ENCODE measurements at regions not wholly inside any gene's neighbourhood (a gene's known extent, or its start where the extent isn't known, plus 50 kb on each side); places are given as distances from the start of the nearest gene placed in this dataset.

DNA sequence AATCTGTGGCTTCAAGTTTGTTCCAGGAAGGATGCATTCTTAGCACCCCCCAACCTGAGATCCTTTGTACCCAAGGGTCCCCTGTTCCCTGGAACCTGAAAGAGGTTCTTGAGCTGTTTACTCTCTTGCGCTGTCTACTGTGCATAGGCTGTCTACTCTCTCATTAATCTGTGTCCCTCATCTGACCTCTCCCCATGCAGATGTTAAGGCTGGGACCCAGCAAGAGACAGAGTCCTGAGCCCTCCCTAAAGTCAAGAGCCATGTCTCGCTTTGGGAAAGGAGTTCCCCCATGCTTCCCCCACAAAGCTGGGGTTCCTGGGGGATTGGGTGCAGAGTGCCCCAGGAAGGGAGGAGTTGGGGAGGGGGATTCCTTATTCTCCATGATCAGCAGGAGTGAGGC, 312.9 kb downstream of the CYP26B1 start:
- RAD21 ChIA-PET (ENCODE audit: unreplicated experiment): no interaction called here
- 55% methylated on average over 2 of the region's 2 CpGs for WGBS (ENCODE audit: insufficient coverage, insufficient replicate concordance, low lambda C conversion rate, missing lambda C conversion rate)
- peaks cover 0 to 1% of the 10 kb centered on the region in 2 experiments; a peak in 1 of 4 replicates for H3K27me3 ChIP-seq (replicated peaks in 1 of 2; ENCODE audit: control insufficient read depth in 2 of 2, insufficient read depth in 2 of 2, low read length in 1 of 2)
- TF ChIP-seq, protein P1, sequence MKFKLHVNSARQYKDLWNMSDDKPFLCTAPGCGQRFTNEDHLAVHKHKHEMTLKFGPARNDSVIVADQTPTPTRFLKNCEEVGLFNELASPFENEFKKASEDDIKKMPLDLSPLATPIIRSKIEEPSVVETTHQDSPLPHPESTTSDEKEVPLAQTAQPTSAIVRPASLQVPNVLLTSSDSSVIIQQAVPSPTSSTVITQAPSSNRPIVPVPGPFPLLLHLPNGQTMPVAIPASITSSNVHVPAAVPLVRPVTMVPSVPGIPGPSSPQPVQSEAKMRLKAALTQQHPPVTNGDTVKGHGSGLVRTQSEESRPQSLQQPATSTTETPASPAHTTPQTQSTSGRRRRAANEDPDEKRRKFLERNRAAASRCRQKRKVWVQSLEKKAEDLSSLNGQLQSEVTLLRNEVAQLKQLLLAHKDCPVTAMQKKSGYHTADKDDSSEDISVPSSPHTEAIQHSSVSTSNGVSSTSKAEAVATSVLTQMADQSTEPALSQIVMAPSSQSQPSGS (IDR thresholded peaks at IDR 0.05; ENCODE audit: low read length): no peak
- TF ChIP-seq, protein P2, sequence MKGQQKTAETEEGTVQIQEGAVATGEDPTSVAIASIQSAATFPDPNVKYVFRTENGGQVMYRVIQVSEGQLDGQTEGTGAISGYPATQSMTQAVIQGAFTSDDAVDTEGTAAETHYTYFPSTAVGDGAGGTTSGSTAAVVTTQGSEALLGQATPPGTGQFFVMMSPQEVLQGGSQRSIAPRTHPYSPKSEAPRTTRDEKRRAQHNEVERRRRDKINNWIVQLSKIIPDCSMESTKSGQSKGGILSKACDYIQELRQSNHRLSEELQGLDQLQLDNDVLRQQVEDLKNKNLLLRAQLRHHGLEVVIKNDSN (IDR thresholded peaks at IDR 0.05; ENCODE audit: borderline replicate concordance, extremely low read length, insufficient read depth, low read depth, low read length): no peak
- no peak for TF ChIP-seq RCOR1 (conservative IDR thresholded peaks at IDR 0.05; ENCODE audit: low read depth, low read length)
- no peak for TF ChIP-seq CHD1 (IDR thresholded peaks at IDR 0.05; ENCODE audit: low read depth, low read length)
- DNase-seq (ENCODE audit: low read depth, low spot score) (no peak), ATAC-seq (no peak), FAIRE-seq (no peak)
- no peak overlapping the region for H3K4me2 ChIP-seq (ENCODE audit: control insufficient read depth, insufficient read depth)
- H3K9ac ChIP-seq (ENCODE audit: control insufficient read depth, insufficient read depth, low read length): no peak overlapping the region
- no peaks in the 10 kb centered on the region for H3K9me3 ChIP-seq (replicated peaks; ENCODE audit: control insufficient read depth, insufficient read depth, low read length)
- H3K27ac ChIP-seq (ENCODE audit: control insufficient read depth, insufficient read depth): no peak overlapping the region
- no peaks in the 10 kb centered on the region for H3K36me3 ChIP-seq (ENCODE audit: control insufficient read depth in 2 of 2, insufficient read depth in 2 of 2, low read length in 1 of 2)
- no TSS peak for BruUV-seq (replicated peaks)
- H3K4me3 ChIP-seq: no peak overlapping the region
- POLR2A ChIA-PET: no interaction called here
- H4K20me1 ChIP-seq (ENCODE audit: control insufficient read depth, insufficient read depth): no peaks in the 10 kb centered on the region
- CTCF ChIA-PET: no interaction called here
- no peaks in the 10 kb centered on the region for H3K79me2 ChIP-seq (ENCODE audit: control insufficient read depth, insufficient read depth, low read length)
- SMC1A ChIA-PET (ENCODE audit: uncharacterized antibody, unreplicated experiment): no interaction called here
- in situ Hi-C loops (cut with MboI) (no loop called here), intact Hi-C loops (cut with micrococcal nuclease; ENCODE audit: unreplicated experiment) (no loop called here)
- no peak overlapping the region for H2AFZ ChIP-seq (ENCODE audit: control insufficient read depth, low read depth, low read length)
- no peaks in the 10 kb centered on the region for H3K4me1 ChIP-seq (ENCODE audit: control insufficient read depth, insufficient read depth, low read length)

DNA sequence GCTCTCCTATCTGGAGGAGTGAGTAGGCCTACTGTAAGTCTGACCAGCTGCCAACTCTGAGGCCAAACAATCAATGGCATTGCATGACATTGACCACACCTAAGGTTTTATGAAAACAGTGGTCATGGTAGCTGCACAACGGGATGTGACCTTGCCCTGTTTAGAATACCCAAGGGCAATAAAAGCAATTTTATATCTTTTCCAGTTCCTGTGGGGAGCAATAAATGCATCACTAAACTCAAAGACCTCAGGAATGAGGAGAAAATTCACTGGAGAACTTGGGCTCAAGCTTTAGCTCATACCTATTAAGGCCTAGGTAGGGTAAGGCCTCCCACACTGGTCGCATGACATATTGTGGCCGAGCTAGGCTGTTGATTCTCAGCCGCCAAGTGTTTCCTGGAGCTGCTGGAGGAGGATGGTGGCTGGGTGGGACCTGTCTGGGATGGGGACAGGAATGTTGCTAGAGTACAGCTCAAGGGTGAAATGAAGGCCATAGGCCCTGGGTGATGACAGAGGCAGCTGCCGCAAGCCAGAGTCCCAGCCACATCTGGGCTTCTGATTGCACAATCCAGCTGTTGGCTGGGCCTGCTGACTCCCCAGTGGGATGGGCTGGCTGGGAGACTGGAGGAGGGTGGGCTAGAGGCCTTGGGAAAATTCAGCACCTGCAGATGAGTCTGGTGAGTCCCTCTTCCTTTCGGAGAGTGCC, 313.7 kb downstream of the CYP26B1 start:
- ChIA-PET POLR2A (no interaction called here), RAD21 (ENCODE audit: unreplicated experiment) (no interaction called here), SMC1A (ENCODE audit: uncharacterized antibody, unreplicated experiment) (no interaction called here), CTCF (no interaction called here)
- DNase-seq (ENCODE audit: low read depth, low spot score): no peak
- H4K20me1 ChIP-seq (ENCODE audit: control insufficient read depth, insufficient read depth): no peaks in the 10 kb centered on the region
- H3K27ac ChIP-seq (ENCODE audit: control insufficient read depth, insufficient read depth): no peak overlapping the region
- H3K9ac ChIP-seq (ENCODE audit: control insufficient read depth, insufficient read depth, low read length): no peak overlapping the region
- no TSS peak for BruUV-seq (replicated peaks)
- no peak for ATAC-seq
- H3K4me3 ChIP-seq: no peak overlapping the region
- H3K27me3 ChIP-seq (replicated peaks in 1 of 2; ENCODE audit: control insufficient read depth in 2 of 2, insufficient read depth in 2 of 2, low read length in 1 of 2): peaks cover 0 to 1% of the 10 kb centered on the region in 2 experiments; a peak in 1 of 4 replicates
- no peak overlapping the region for H3K4me2 ChIP-seq (ENCODE audit: control insufficient read depth, insufficient read depth)
- no peaks in the 10 kb centered on the region for H3K9me3 ChIP-seq (replicated peaks; ENCODE audit: control insufficient read depth, insufficient read depth, low read length)
- TF ChIP-seq FOS (IDR thresholded peaks at IDR 0.05; ENCODE audit: borderline replicate concordance, extremely low read depth, insufficient read length) (no peak), CREM (IDR thresholded peaks at IDR 0.05; ENCODE audit: low read depth) (no peak), ZSCAN29 (IDR thresholded peaks at IDR 0.05) (no peak)
- no peaks in the 10 kb centered on the region for H3K79me2 ChIP-seq (ENCODE audit: control insufficient read depth, insufficient read depth, low read length)
- in situ Hi-C loops (cut with MboI): no loop called here
- FAIRE-seq: no peak
- no peaks in the 10 kb centered on the region for H3K36me3 ChIP-seq (ENCODE audit: control insufficient read depth in 2 of 2, insufficient read depth in 2 of 2, low read length in 1 of 2)
- no peaks in the 10 kb centered on the region for H3K4me1 ChIP-seq (ENCODE audit: control insufficient read depth, insufficient read depth, low read length)
- intact Hi-C loops (cut with micrococcal nuclease; ENCODE audit: unreplicated experiment): no loop called here
- H2AFZ ChIP-seq (ENCODE audit: control insufficient read depth, low read depth, low read length): no peak overlapping the region
- 38% methylated on average over 6 of the region's 6 CpGs for WGBS (ENCODE audit: insufficient coverage, insufficient replicate concordance, low lambda C conversion rate, missing lambda C conversion rate)

Data from GM12878 (cell line).